H1 (cell line): ENCODE measurements at regions not wholly inside any gene's neighbourhood (a gene's known extent, or its start where the extent isn't known, plus 50 kb on each side); places are given as distances from the start of the nearest gene placed in this dataset.

Experiments used
- CTCF ChIA-PET: fragments of 300-600 bp; sonication (Branson Sonifier 250); formaldehyde crosslinking; loops from one replicate; lab custom pipeline; 2021; ENCODE audit not compliant: partially characterized antibody; lab: Charles Lee
- POLR2A ChIA-PET: fragments of 300-600 bp; sonication (Branson Sonifier 250); formaldehyde crosslinking; loops from one replicate; lab custom pipeline; 2021; ENCODE audit warnings: inconsistent platforms; ENCODE audit not compliant: partially characterized antibody; lab: Charles Lee
- DNase-seq, 2 experiments: peaks; one replicate each; pipeline versions ENCODE4 v3.0.0 to v3.0.0-alpha.2; 2010 to 2022; ENCODE audit warnings: low spot score in 2 of 2, low read depth in 1 of 2, mixed read lengths in 1 of 2
- FAIRE-seq: peaks from 2 replicates; lab custom pipeline; 2011; peaks lifted over from hg19 to GRCh38; lab: Jason Lieb, UNC
- H2AFZ ChIP-seq: 2 replicates; pipeline ENCODE4 v1.8.1; 2012; ENCODE audit warnings: low read length, inconsistent platforms
- H2AK5ac ChIP-seq: 2 replicates; pipeline ENCODE4 v1.6.1; 2013; ENCODE audit warnings: low read depth, low read length
- H2BK120ac ChIP-seq: replicated peaks from 2 replicates; pipeline ENCODE3; 2013; ENCODE audit warnings: low read depth, low read length, inconsistent platforms
- H2BK12ac ChIP-seq: 2 replicates; pipeline ENCODE4 v1.6.1; 2013; ENCODE audit warnings: low read depth, low read length
- H2BK15ac ChIP-seq: 2 replicates; pipeline ENCODE4 v1.6.1; 2013; ENCODE audit warnings: low read length
- H2BK20ac ChIP-seq: 2 replicates; pipeline ENCODE4 v1.6.1; 2013; ENCODE audit warnings: low read length
- H2BK5ac ChIP-seq: 2 replicates; pipeline ENCODE4 v1.6.1; 2013; ENCODE audit warnings: low read depth, low read length
- H3K14ac ChIP-seq: 2 replicates; pipeline ENCODE4 v1.6.1; 2013; ENCODE audit warnings: inconsistent platforms; ENCODE audit not compliant: insufficient read length
- H3K18ac ChIP-seq: 2 replicates; pipeline ENCODE4 v1.6.1; 2013; ENCODE audit warnings: low read length; ENCODE audit errors: extremely low read depth
- H3K23ac ChIP-seq: 2 replicates; pipeline ENCODE4 v1.6.1; 2013; ENCODE audit warnings: inconsistent platforms; ENCODE audit not compliant: insufficient read length
- H3K23me2 ChIP-seq: 2 replicates; pipeline ENCODE4 v1.6.1; 2013; ENCODE audit warnings: low read depth, low read length
- H3K27ac ChIP-seq: 2 replicates; pipeline ENCODE4 v1.6.1; 2011; ENCODE audit warnings: low read depth, low read length, inconsistent platforms
- H3K27me3 ChIP-seq, 4 experiments: replicated peaks in 1 of 4; 1 replicate in 1 of 4; 2 replicates in 3 of 4; pipeline versions ENCODE4 v1.6.1 to v1.8.1; 2011 to 2013; ENCODE audit warnings: low read length in 3 of 4, mild to moderate bottlenecking in 3 of 4, inconsistent platforms in 2 of 4, mixed read lengths in 2 of 4, moderate library complexity in 1 of 4; ENCODE audit not compliant: control insufficient read depth in 3 of 4, insufficient read depth in 3 of 4; ENCODE audit errors: extremely low read depth in 1 of 4
- H3K36me3 ChIP-seq, 4 experiments: 2 replicates each; pipeline versions ENCODE4 v1.6.1 to v1.8.1; 2011 to 2013; ENCODE audit warnings: mild to moderate bottlenecking in 4 of 4, low read length in 3 of 4, moderate library complexity in 2 of 4, control low read depth in 1 of 4, inconsistent platforms in 1 of 4; ENCODE audit not compliant: insufficient read depth in 4 of 4, control insufficient read depth in 2 of 4
- H3K4ac ChIP-seq: replicated peaks from 2 replicates; pipeline ENCODE3; 2013; ENCODE audit warnings: low read length, low read depth, mixed read lengths, inconsistent platforms; ENCODE audit not compliant: insufficient read length
- H3K4me1 ChIP-seq, 4 experiments: replicated peaks in 1 of 4; 1 replicate in 1 of 4; 2 replicates in 3 of 4; pipeline versions ENCODE4 v1.6.1 to v1.8.1; 2011 to 2013; ENCODE audit warnings: low read length in 3 of 4, inconsistent platforms in 2 of 4, mixed read lengths in 1 of 4; ENCODE audit not compliant: insufficient read depth in 4 of 4, control insufficient read depth in 3 of 4
- H3K4me2 ChIP-seq, 2 experiments: 2 replicates each; pipeline versions ENCODE4 v1.6.1 to v1.8.1; 2011 to 2013; ENCODE audit warnings: low read depth in 2 of 2, low read length in 2 of 2, control low read depth in 1 of 2, inconsistent platforms in 1 of 2, mild to moderate bottlenecking in 1 of 2; ENCODE audit not compliant: insufficient read depth in 1 of 2
- H3K4me3 ChIP-seq, 4 experiments: fragments of 200-600, 300-600 bp in 1 of 4; sonication (generic), shearing (Covaris generic), sonication (Bioruptor Twin) in 1 of 4; 2 replicates each; pipeline versions ENCODE4 v1.5.1 to v1.8.1; 2011 to 2016; ENCODE audit warnings: low read length in 4 of 4, low read depth in 3 of 4, control low read depth in 2 of 4, inconsistent platforms in 2 of 4, mild to moderate bottlenecking in 2 of 4, mixed read lengths in 1 of 4, moderate library complexity in 1 of 4; ENCODE audit not compliant: insufficient read depth in 2 of 4; ENCODE audit errors: extremely low read depth in 1 of 4
- H3K56ac ChIP-seq: replicated peaks from 2 replicates; pipeline ENCODE3; 2013; ENCODE audit warnings: low read depth, mild to moderate bottlenecking, mixed read lengths, low read length, inconsistent platforms; ENCODE audit not compliant: insufficient read length
- H3K79me1 ChIP-seq: 2 replicates; pipeline ENCODE4 v1.6.1; 2013; ENCODE audit warnings: low read depth, low read length, control low read depth
- H3K79me2 ChIP-seq, 2 experiments: 2 replicates each; pipeline versions ENCODE4 v1.6.1 to v1.8.1; 2012 to 2013; ENCODE audit warnings: low read length in 2 of 2, mild to moderate bottlenecking in 2 of 2, inconsistent platforms in 1 of 2; ENCODE audit not compliant: insufficient read depth in 2 of 2, control insufficient read depth in 1 of 2
- H3K9ac ChIP-seq, 4 experiments: replicated peaks in 1 of 4; 1 replicate in 1 of 4; 2 replicates in 3 of 4; pipeline versions ENCODE4 v1.6.1 to v1.8.1; 2011 to 2013; ENCODE audit warnings: low read depth in 3 of 4, low read length in 3 of 4, control low read depth in 2 of 4, mild to moderate bottlenecking in 2 of 4, moderate library complexity in 2 of 4, inconsistent platforms in 1 of 4; ENCODE audit errors: extremely low read depth in 1 of 4
- H3K9me3 ChIP-seq, 2 experiments: 2 replicates each; pipeline versions ENCODE4 v1.6.1 to v1.8.1; 2012 to 2013; ENCODE audit warnings: mild to moderate bottlenecking in 2 of 2, moderate library complexity in 2 of 2, control low read depth in 1 of 2, inconsistent platforms in 1 of 2, low read depth in 1 of 2, low read length in 1 of 2, mixed read lengths in 1 of 2; ENCODE audit not compliant: insufficient read depth in 2 of 2
- H4K20me1 ChIP-seq, 2 experiments: replicated peaks in 1 of 2; 2 replicates each; pipeline versions ENCODE3 to v1.8.1; 2011 to 2013; ENCODE audit warnings: inconsistent platforms in 2 of 2, low read length in 2 of 2, mild to moderate bottlenecking in 1 of 2; ENCODE audit not compliant: insufficient read depth in 2 of 2, control insufficient read depth in 1 of 2
- H4K5ac ChIP-seq: 2 replicates; pipeline ENCODE4 v1.6.1; 2013; ENCODE audit warnings: low read length, low read depth, mixed read lengths, inconsistent platforms; ENCODE audit not compliant: insufficient read length
- H4K8ac ChIP-seq: 2 replicates; pipeline ENCODE4 v1.8.0; 2013; ENCODE audit warnings: mild to moderate bottlenecking, moderate library complexity, low read length, inconsistent platforms; ENCODE audit not compliant: insufficient read depth; ENCODE audit errors: extremely low read depth
- H4K91ac ChIP-seq: replicated peaks from 2 replicates; pipeline ENCODE3; 2013; ENCODE audit warnings: low read length, mixed read lengths, inconsistent platforms; ENCODE audit not compliant: insufficient read length
- ASH2L ChIP-seq: fragments of 200-600, 300-600 bp; sonication (generic); IDR thresholded peaks from one replicate; pipeline ENCODE4 v1.7.1; 2017; ENCODE audit warnings: low read length
- CTBP2 ChIP-seq: IDR thresholded peaks from 2 replicates; pipeline ENCODE4 v1.7.0; 2011; ENCODE audit warnings: borderline replicate concordance, mild to moderate bottlenecking, moderate library complexity, mixed read lengths, low read length; ENCODE audit not compliant: insufficient read depth, insufficient read length
- PHF8 ChIP-seq: fragments of 200-600 bp; sonication (generic); conservative IDR thresholded peaks from 2 replicates; pipeline ENCODE4 v1.7.1; 2012; ENCODE audit warnings: low read depth, mild to moderate bottlenecking, inconsistent platforms, low read length, moderate library complexity
- POLR2AphosphoS5 ChIP-seq: IDR thresholded peaks from 2 replicates; pipeline ENCODE4 v1.6.1; 2011; ENCODE audit warnings: low read depth, low read length
- WGBS, 2 experiments: shearing (Covaris generic) in 1 of 2; methylation state at CpG; one replicate each; pipeline versions ENCODE4 v1.1.6 to v1.1.7; 2013 to 2015; ENCODE audit warnings: low lambda C conversion rate in 2 of 2, mixed read lengths in 2 of 2, inconsistent platforms in 1 of 2, low coverage in 1 of 2, missing lambda C conversion rate in 1 of 2; ENCODE audit not compliant: insufficient replicate concordance in 2 of 2, insufficient coverage in 1 of 2, insufficient read length in 1 of 2; ENCODE audit errors: extremely low coverage in 1 of 2, missing lambda C conversion rate in 1 of 2; 5-methylcytosine and 5-hydroxymethylcytosine counted together

- Histone ChIP-seq H4K5ac (no peak overlapping the region), H2BK5ac (no peak overlapping the region), H3K36me3 (no peaks in the 10 kb centered on the region), H2BK12ac (no peak overlapping the region), H4K91ac (no peak overlapping the region), H4K8ac (no peak overlapping the region), H2AFZ (no peak overlapping the region), H3K18ac (no peak overlapping the region), H3K23ac (no peak overlapping the region), H3K79me2 (no peaks in the 10 kb centered on the region), H3K4me1 (no peaks in the 10 kb centered on the region), H3K9me3 (peaks cover 3 to 11% of the 10 kb centered on the region in 2 experiments; a peak in 3 of 4 replicates), H3K4me2 (no peak overlapping the region), H3K4me3 (no peak overlapping the region), H3K4ac (no peak overlapping the region), H3K27ac (no peak overlapping the region), H4K20me1 (no peaks in the 10 kb centered on the region), H3K79me1 (no peaks in the 10 kb centered on the region), H3K23me2 (no peaks in the 10 kb centered on the region), H3K56ac (no peak overlapping the region), H2AK5ac (no peak overlapping the region), H3K27me3 (no peaks in the 10 kb centered on the region; a peak in 1 of 7 replicates), H2BK15ac (no peak overlapping the region), H2BK20ac (no peak overlapping the region), H3K14ac (no peak overlapping the region), H2BK120ac (no peak overlapping the region), H3K9ac (no peak overlapping the region)
- ChIA-PET CTCF (interaction anchor here (0.8 to 0.9 kb wide), 2 partner anchors 10 to 32 kb away, joined by 3 read pairs; no protein-coding TSS in a partner anchor), POLR2A (no interaction called here)
- no peak for FAIRE-seq
- DNase-seq: no peak
- WGBS, 2 experiments: 89% methylated on average over 2 of the region's 2 CpGs; no CpG with 5 or more reads in 1 of the 2 experiments
- no peak for TF ChIP-seq POLR2AphosphoS5
- no peak for TF ChIP-seq PHF8
- no peak for TF ChIP-seq ASH2L
- no peak for TF ChIP-seq CTBP2
Observed at GRCh38 chr1:29868096-29868495, 631.8 kb downstream of the PTPRU start.
